SK-N-SH (cell line): ENCODE measurements at regions not wholly inside any gene's neighbourhood (a gene's known extent, or its start where the extent isn't known, plus 50 kb on each side); places are given as distances from the start of the nearest gene placed in this dataset.

Source experiments
- NRF1 ChIP-seq: IDR thresholded peaks from 2 replicates; pipeline ENCODE4 v1.6.1; 2012; ENCODE audit warnings: low read depth, mild to moderate bottlenecking, low read length
- PBX3 ChIP-seq: IDR thresholded peaks from 2 replicates; pipeline ENCODE4; 2012
- POLR2AphosphoS5 ChIP-seq: IDR thresholded peaks from 2 replicates; pipeline ENCODE4 v1.6.1; 2012; ENCODE audit warnings: low read depth, low read length
- REST ChIP-seq: IDR thresholded peaks from 2 replicates; pipeline ENCODE4 v1.6.1; 2012; ENCODE audit warnings: mild to moderate bottlenecking, low read depth, low read length, moderate library complexity

- TF ChIP-seq PBX3 (no peak), NRF1 (no peak), POLR2AphosphoS5 (no peak), REST (no peak)
These were observed 443.0 kb upstream of the KLF4 start for GRCh38 chr9:107932601-107933000.
